ENCODE measurements at regions not wholly inside any gene's neighbourhood (a gene's known extent, or its start where the extent isn't known, plus 50 kb on each side); places are given as distances from the start of the nearest gene placed in this dataset.

DNA sequence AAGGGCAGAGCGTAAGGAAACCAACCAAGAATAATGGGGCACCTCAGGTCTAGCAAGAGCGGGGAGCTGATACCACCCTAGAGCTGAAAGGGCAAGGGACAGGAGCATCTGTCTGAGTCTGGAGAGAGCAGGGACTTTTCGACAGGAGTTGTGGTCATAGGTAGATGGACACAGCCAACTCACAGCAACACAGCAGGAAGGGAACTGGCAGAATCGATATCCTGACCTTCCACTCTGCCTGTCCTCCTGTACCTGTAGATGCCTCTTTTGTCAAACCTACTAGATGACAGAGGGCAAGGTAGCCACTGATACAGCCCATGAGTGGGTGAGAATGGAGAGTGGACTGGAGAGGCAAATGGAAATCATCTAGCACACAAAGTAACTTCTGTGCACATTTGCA is 247.2 kb upstream of the EGLN3 start:
- H3K36me3 ChIP-seq (ENCODE audit: control insufficient read depth, insufficient read depth, low read length) = no peaks in the 10 kb centered on the region
- H3K9me3 ChIP-seq (ENCODE audit: control insufficient read depth, insufficient read depth, low read depth, low read length) = no peaks in the 10 kb centered on the region
- no peak overlapping the region for H2AFZ ChIP-seq (ENCODE audit: low read length)
- H3K4me2 ChIP-seq (ENCODE audit: extremely low read depth, insufficient read depth, low read length) = no peak overlapping the region
- H3K9ac ChIP-seq (ENCODE audit: insufficient read depth, low read length) = no peak overlapping the region
- no peaks in the 10 kb centered on the region for H4K20me1 ChIP-seq (ENCODE audit: control insufficient read depth, extremely low read depth, insufficient read depth, low read length)
- H3K27ac ChIP-seq (ENCODE audit: insufficient read depth, low read length) = no peak overlapping the region
- H3K4me3 ChIP-seq (replicated peaks in 1 of 4; ENCODE audit: control extremely low read depth in 1 of 4, insufficient read depth in 1 of 4, low read depth in 3 of 4, low read length in 4 of 4) = no peak overlapping the region
- no peak for DNase-seq (ENCODE audit: low read depth in 2 of 2)
- no peaks in the 10 kb centered on the region for H3K4me1 ChIP-seq (ENCODE audit: control insufficient read depth, extremely low read depth, insufficient read depth, low read length)
- no peaks in the 10 kb centered on the region for H3K27me3 ChIP-seq (ENCODE audit: control insufficient read depth, insufficient read depth, low read length)
- no peaks in the 10 kb centered on the region for H3K79me2 ChIP-seq (ENCODE audit: control insufficient read depth, insufficient read depth, low read length)
- TF ChIP-seq, protein P1, sequence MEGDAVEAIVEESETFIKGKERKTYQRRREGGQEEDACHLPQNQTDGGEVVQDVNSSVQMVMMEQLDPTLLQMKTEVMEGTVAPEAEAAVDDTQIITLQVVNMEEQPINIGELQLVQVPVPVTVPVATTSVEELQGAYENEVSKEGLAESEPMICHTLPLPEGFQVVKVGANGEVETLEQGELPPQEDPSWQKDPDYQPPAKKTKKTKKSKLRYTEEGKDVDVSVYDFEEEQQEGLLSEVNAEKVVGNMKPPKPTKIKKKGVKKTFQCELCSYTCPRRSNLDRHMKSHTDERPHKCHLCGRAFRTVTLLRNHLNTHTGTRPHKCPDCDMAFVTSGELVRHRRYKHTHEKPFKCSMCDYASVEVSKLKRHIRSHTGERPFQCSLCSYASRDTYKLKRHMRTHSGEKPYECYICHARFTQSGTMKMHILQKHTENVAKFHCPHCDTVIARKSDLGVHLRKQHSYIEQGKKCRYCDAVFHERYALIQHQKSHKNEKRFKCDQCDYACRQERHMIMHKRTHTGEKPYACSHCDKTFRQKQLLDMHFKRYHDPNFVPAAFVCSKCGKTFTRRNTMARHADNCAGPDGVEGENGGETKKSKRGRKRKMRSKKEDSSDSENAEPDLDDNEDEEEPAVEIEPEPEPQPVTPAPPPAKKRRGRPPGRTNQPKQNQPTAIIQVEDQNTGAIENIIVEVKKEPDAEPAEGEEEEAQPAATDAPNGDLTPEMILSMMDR (conservative IDR thresholded peaks at IDR 0.05 in 1 of 2, IDR thresholded peaks at IDR 0.05 in 1 of 2; ENCODE audit: low read depth in 1 of 2, low read length in 2 of 2) = no peak
- TF ChIP-seq EZH2 (IDR thresholded peaks at IDR 0.05; ENCODE audit: low read length, missing control alignments) = no peak

DNA sequence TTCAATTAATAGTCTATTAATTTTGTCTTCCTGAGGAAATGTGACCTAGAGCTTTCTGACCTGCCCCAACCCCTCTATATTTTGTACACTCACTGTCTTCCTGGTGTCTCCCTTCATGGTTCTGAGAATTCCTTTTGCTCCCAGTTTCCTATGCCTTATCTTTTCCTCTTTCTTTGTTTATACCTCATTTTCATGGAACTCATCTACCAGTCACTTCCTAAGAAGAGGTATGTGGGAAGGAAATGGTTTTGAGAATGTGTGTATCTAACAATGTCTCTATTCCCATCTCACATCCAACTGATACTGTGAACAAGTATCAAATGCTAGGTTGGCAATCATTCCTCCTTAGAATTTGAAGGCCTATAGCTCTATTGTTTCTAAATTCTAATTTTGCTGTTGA is 245.1 kb upstream of the EGLN3 start:
- no peaks in the 10 kb centered on the region for H3K9me3 ChIP-seq (ENCODE audit: control insufficient read depth, insufficient read depth, low read depth, low read length)
- no peak overlapping the region for H3K9ac ChIP-seq (ENCODE audit: insufficient read depth, low read length)
- no peaks in the 10 kb centered on the region for H3K36me3 ChIP-seq (ENCODE audit: control insufficient read depth, insufficient read depth, low read length)
- no peaks in the 10 kb centered on the region for H3K79me2 ChIP-seq (ENCODE audit: control insufficient read depth, insufficient read depth, low read length)
- no peak for TF ChIP-seq EZH2 (IDR thresholded peaks at IDR 0.05; ENCODE audit: low read length, missing control alignments)
- TF ChIP-seq, protein P1 (conservative IDR thresholded peaks at IDR 0.05 in 1 of 2, IDR thresholded peaks at IDR 0.05 in 1 of 2; ENCODE audit: low read depth in 1 of 2, low read length in 2 of 2) = no peak
- no peak overlapping the region for H3K4me3 ChIP-seq (replicated peaks in 1 of 4; ENCODE audit: control extremely low read depth in 1 of 4, insufficient read depth in 1 of 4, low read depth in 3 of 4, low read length in 4 of 4)
- H3K27me3 ChIP-seq (ENCODE audit: control insufficient read depth, insufficient read depth, low read length) = no peaks in the 10 kb centered on the region
- no peak overlapping the region for H3K4me2 ChIP-seq (ENCODE audit: extremely low read depth, insufficient read depth, low read length)
- no peak overlapping the region for H3K27ac ChIP-seq (ENCODE audit: insufficient read depth, low read length)
- DNase-seq (ENCODE audit: low read depth in 2 of 2) = no peak
- H4K20me1 ChIP-seq (ENCODE audit: control insufficient read depth, extremely low read depth, insufficient read depth, low read length) = no peaks in the 10 kb centered on the region
- no peaks in the 10 kb centered on the region for H3K4me1 ChIP-seq (ENCODE audit: control insufficient read depth, extremely low read depth, insufficient read depth, low read length)
- H2AFZ ChIP-seq (ENCODE audit: low read length) = no peak overlapping the region

GRCh38 chr14:34190717-34191116 is 239.8 kb upstream of the EGLN3 start:
- H3K9me3 ChIP-seq (ENCODE audit: control insufficient read depth, insufficient read depth, low read depth, low read length) = no peaks in the 10 kb centered on the region
- no peak overlapping the region for H2AFZ ChIP-seq (ENCODE audit: low read length)
- no peak overlapping the region for H3K27ac ChIP-seq (ENCODE audit: insufficient read depth, low read length)
- no peaks in the 10 kb centered on the region for H4K20me1 ChIP-seq (ENCODE audit: control insufficient read depth, extremely low read depth, insufficient read depth, low read length)
- no peaks in the 10 kb centered on the region for H3K27me3 ChIP-seq (ENCODE audit: control insufficient read depth, insufficient read depth, low read length)
- DNase-seq (ENCODE audit: low read depth in 2 of 2) = no peak
- H3K79me2 ChIP-seq (ENCODE audit: control insufficient read depth, insufficient read depth, low read length) = no peaks in the 10 kb centered on the region
- H3K4me3 ChIP-seq (replicated peaks in 1 of 4; ENCODE audit: control extremely low read depth in 1 of 4, insufficient read depth in 1 of 4, low read depth in 3 of 4, low read length in 4 of 4) = no peak overlapping the region
- H3K4me1 ChIP-seq (ENCODE audit: control insufficient read depth, extremely low read depth, insufficient read depth, low read length) = no peaks in the 10 kb centered on the region
- H3K9ac ChIP-seq (ENCODE audit: insufficient read depth, low read length) = no peak overlapping the region
- no peak for TF ChIP-seq EZH2 (IDR thresholded peaks at IDR 0.05; ENCODE audit: low read length, missing control alignments)
- TF ChIP-seq, protein P1 (conservative IDR thresholded peaks at IDR 0.05 in 1 of 2, IDR thresholded peaks at IDR 0.05 in 1 of 2; ENCODE audit: low read depth in 1 of 2, low read length in 2 of 2) = no peak
- no peak overlapping the region for H3K4me2 ChIP-seq (ENCODE audit: extremely low read depth, insufficient read depth, low read length)
- H3K36me3 ChIP-seq (ENCODE audit: control insufficient read depth, insufficient read depth, low read length) = no peaks in the 10 kb centered on the region
